H1 (cell line): ENCODE measurements at regions not wholly inside any gene's neighbourhood (a gene's known extent, or its start where the extent isn't known, plus 50 kb on each side); places are given as distances from the start of the nearest gene placed in this dataset.

Experiments used
- CTCF ChIA-PET: fragments of 300-600 bp; sonication (Branson Sonifier 250); formaldehyde crosslinking; loops from one replicate; lab custom pipeline; 2021; ENCODE audit not compliant: partially characterized antibody; lab: Charles Lee
- POLR2A ChIA-PET: fragments of 300-600 bp; sonication (Branson Sonifier 250); formaldehyde crosslinking; loops from one replicate; lab custom pipeline; 2021; ENCODE audit warnings: inconsistent platforms; ENCODE audit not compliant: partially characterized antibody; lab: Charles Lee
- DNase-seq, 2 experiments: peaks; one replicate each; pipeline versions ENCODE4 v3.0.0 to v3.0.0-alpha.2; 2010 to 2022; ENCODE audit warnings: low spot score in 2 of 2, low read depth in 1 of 2, mixed read lengths in 1 of 2
- FAIRE-seq: peaks from 2 replicates; lab custom pipeline; 2011; peaks lifted over from hg19 to GRCh38; lab: Jason Lieb, UNC
- H2AFZ ChIP-seq: 2 replicates; pipeline ENCODE4 v1.8.1; 2012; ENCODE audit warnings: low read length, inconsistent platforms
- H2AK5ac ChIP-seq: 2 replicates; pipeline ENCODE4 v1.6.1; 2013; ENCODE audit warnings: low read depth, low read length
- H2BK120ac ChIP-seq: replicated peaks from 2 replicates; pipeline ENCODE3; 2013; ENCODE audit warnings: low read depth, low read length, inconsistent platforms
- H2BK12ac ChIP-seq: 2 replicates; pipeline ENCODE4 v1.6.1; 2013; ENCODE audit warnings: low read depth, low read length
- H2BK15ac ChIP-seq: 2 replicates; pipeline ENCODE4 v1.6.1; 2013; ENCODE audit warnings: low read length
- H2BK20ac ChIP-seq: 2 replicates; pipeline ENCODE4 v1.6.1; 2013; ENCODE audit warnings: low read length
- H2BK5ac ChIP-seq: 2 replicates; pipeline ENCODE4 v1.6.1; 2013; ENCODE audit warnings: low read depth, low read length
- H3K14ac ChIP-seq: 2 replicates; pipeline ENCODE4 v1.6.1; 2013; ENCODE audit warnings: inconsistent platforms; ENCODE audit not compliant: insufficient read length
- H3K18ac ChIP-seq: 2 replicates; pipeline ENCODE4 v1.6.1; 2013; ENCODE audit warnings: low read length; ENCODE audit errors: extremely low read depth
- H3K23ac ChIP-seq: 2 replicates; pipeline ENCODE4 v1.6.1; 2013; ENCODE audit warnings: inconsistent platforms; ENCODE audit not compliant: insufficient read length
- H3K23me2 ChIP-seq: 2 replicates; pipeline ENCODE4 v1.6.1; 2013; ENCODE audit warnings: low read depth, low read length
- H3K27ac ChIP-seq: 2 replicates; pipeline ENCODE4 v1.6.1; 2011; ENCODE audit warnings: low read depth, low read length, inconsistent platforms
- H3K27me3 ChIP-seq, 4 experiments: replicated peaks in 1 of 4; 1 replicate in 1 of 4; 2 replicates in 3 of 4; pipeline versions ENCODE4 v1.6.1 to v1.8.1; 2011 to 2013; ENCODE audit warnings: low read length in 3 of 4, mild to moderate bottlenecking in 3 of 4, inconsistent platforms in 2 of 4, mixed read lengths in 2 of 4, moderate library complexity in 1 of 4; ENCODE audit not compliant: control insufficient read depth in 3 of 4, insufficient read depth in 3 of 4; ENCODE audit errors: extremely low read depth in 1 of 4
- H3K36me3 ChIP-seq, 4 experiments: 2 replicates each; pipeline versions ENCODE4 v1.6.1 to v1.8.1; 2011 to 2013; ENCODE audit warnings: mild to moderate bottlenecking in 4 of 4, low read length in 3 of 4, moderate library complexity in 2 of 4, control low read depth in 1 of 4, inconsistent platforms in 1 of 4; ENCODE audit not compliant: insufficient read depth in 4 of 4, control insufficient read depth in 2 of 4
- H3K4ac ChIP-seq: replicated peaks from 2 replicates; pipeline ENCODE3; 2013; ENCODE audit warnings: low read length, low read depth, mixed read lengths, inconsistent platforms; ENCODE audit not compliant: insufficient read length
- H3K4me1 ChIP-seq, 4 experiments: replicated peaks in 1 of 4; 1 replicate in 1 of 4; 2 replicates in 3 of 4; pipeline versions ENCODE4 v1.6.1 to v1.8.1; 2011 to 2013; ENCODE audit warnings: low read length in 3 of 4, inconsistent platforms in 2 of 4, mixed read lengths in 1 of 4; ENCODE audit not compliant: insufficient read depth in 4 of 4, control insufficient read depth in 3 of 4
- H3K4me2 ChIP-seq, 2 experiments: 2 replicates each; pipeline versions ENCODE4 v1.6.1 to v1.8.1; 2011 to 2013; ENCODE audit warnings: low read depth in 2 of 2, low read length in 2 of 2, control low read depth in 1 of 2, inconsistent platforms in 1 of 2, mild to moderate bottlenecking in 1 of 2; ENCODE audit not compliant: insufficient read depth in 1 of 2
- H3K4me3 ChIP-seq, 4 experiments: fragments of 200-600, 300-600 bp in 1 of 4; sonication (generic), shearing (Covaris generic), sonication (Bioruptor Twin) in 1 of 4; 2 replicates each; pipeline versions ENCODE4 v1.5.1 to v1.8.1; 2011 to 2016; ENCODE audit warnings: low read length in 4 of 4, low read depth in 3 of 4, control low read depth in 2 of 4, inconsistent platforms in 2 of 4, mild to moderate bottlenecking in 2 of 4, mixed read lengths in 1 of 4, moderate library complexity in 1 of 4; ENCODE audit not compliant: insufficient read depth in 2 of 4; ENCODE audit errors: extremely low read depth in 1 of 4
- H3K56ac ChIP-seq: replicated peaks from 2 replicates; pipeline ENCODE3; 2013; ENCODE audit warnings: low read depth, mild to moderate bottlenecking, mixed read lengths, low read length, inconsistent platforms; ENCODE audit not compliant: insufficient read length
- H3K79me1 ChIP-seq: 2 replicates; pipeline ENCODE4 v1.6.1; 2013; ENCODE audit warnings: low read depth, low read length, control low read depth
- H3K79me2 ChIP-seq, 2 experiments: 2 replicates each; pipeline versions ENCODE4 v1.6.1 to v1.8.1; 2012 to 2013; ENCODE audit warnings: low read length in 2 of 2, mild to moderate bottlenecking in 2 of 2, inconsistent platforms in 1 of 2; ENCODE audit not compliant: insufficient read depth in 2 of 2, control insufficient read depth in 1 of 2
- H3K9ac ChIP-seq, 4 experiments: replicated peaks in 1 of 4; 1 replicate in 1 of 4; 2 replicates in 3 of 4; pipeline versions ENCODE4 v1.6.1 to v1.8.1; 2011 to 2013; ENCODE audit warnings: low read depth in 3 of 4, low read length in 3 of 4, control low read depth in 2 of 4, mild to moderate bottlenecking in 2 of 4, moderate library complexity in 2 of 4, inconsistent platforms in 1 of 4; ENCODE audit errors: extremely low read depth in 1 of 4
- H3K9me3 ChIP-seq, 2 experiments: 2 replicates each; pipeline versions ENCODE4 v1.6.1 to v1.8.1; 2012 to 2013; ENCODE audit warnings: mild to moderate bottlenecking in 2 of 2, moderate library complexity in 2 of 2, control low read depth in 1 of 2, inconsistent platforms in 1 of 2, low read depth in 1 of 2, low read length in 1 of 2, mixed read lengths in 1 of 2; ENCODE audit not compliant: insufficient read depth in 2 of 2
- H4K20me1 ChIP-seq, 2 experiments: replicated peaks in 1 of 2; 2 replicates each; pipeline versions ENCODE3 to v1.8.1; 2011 to 2013; ENCODE audit warnings: inconsistent platforms in 2 of 2, low read length in 2 of 2, mild to moderate bottlenecking in 1 of 2; ENCODE audit not compliant: insufficient read depth in 2 of 2, control insufficient read depth in 1 of 2
- H4K5ac ChIP-seq: 2 replicates; pipeline ENCODE4 v1.6.1; 2013; ENCODE audit warnings: low read length, low read depth, mixed read lengths, inconsistent platforms; ENCODE audit not compliant: insufficient read length
- H4K8ac ChIP-seq: 2 replicates; pipeline ENCODE4 v1.8.0; 2013; ENCODE audit warnings: mild to moderate bottlenecking, moderate library complexity, low read length, inconsistent platforms; ENCODE audit not compliant: insufficient read depth; ENCODE audit errors: extremely low read depth
- H4K91ac ChIP-seq: replicated peaks from 2 replicates; pipeline ENCODE3; 2013; ENCODE audit warnings: low read length, mixed read lengths, inconsistent platforms; ENCODE audit not compliant: insufficient read length
- BCL11A ChIP-seq, 2 experiments: IDR thresholded peaks; one replicate each; pipeline ENCODE4 v1.6.1; 2011; ENCODE audit warnings: low read depth in 2 of 2, low read length in 2 of 2, mild to moderate bottlenecking in 2 of 2
- CTBP2 ChIP-seq: IDR thresholded peaks from 2 replicates; pipeline ENCODE4 v1.7.0; 2011; ENCODE audit warnings: borderline replicate concordance, mild to moderate bottlenecking, moderate library complexity, mixed read lengths, low read length; ENCODE audit not compliant: insufficient read depth, insufficient read length
- EZH2 ChIP-seq: fragments of 200-600 bp; sonication (generic); IDR thresholded peaks from 2 replicates; pipeline ENCODE4 v1.7.1; 2012; ENCODE audit warnings: low read depth, mild to moderate bottlenecking, moderate library complexity, low read length, inconsistent platforms; ENCODE audit not compliant: severe bottlenecking
- HDAC6 ChIP-seq: IDR thresholded peaks from one replicate; pipeline ENCODE4 v1.7.1; 2012; ENCODE audit warnings: low read depth, mild to moderate bottlenecking, inconsistent platforms, low read length, moderate library complexity
- JUN ChIP-seq: IDR thresholded peaks from 2 replicates; pipeline ENCODE4 v1.6.1; 2011; ENCODE audit warnings: low read depth, mild to moderate bottlenecking, improper control_type of control experiment, low read length
- KDM1A ChIP-seq: fragments of 200-600, 300-600 bp; sonication (generic); IDR thresholded peaks from 2 replicates; pipeline ENCODE4 v1.7.1; 2016; ENCODE audit warnings: mild to moderate bottlenecking, low read length, borderline replicate concordance
- RXRA ChIP-seq: IDR thresholded peaks from 2 replicates; pipeline ENCODE4 v1.6.1; 2011; ENCODE audit warnings: low read depth, mild to moderate bottlenecking, low read length, moderate library complexity; ENCODE audit not compliant: insufficient read depth
- SP4 ChIP-seq: IDR thresholded peaks from 2 replicates; pipeline ENCODE4 v1.6.1; 2012; ENCODE audit warnings: low read length, inconsistent platforms
- TBP ChIP-seq: IDR thresholded peaks from 2 replicates; pipeline ENCODE4 v1.6.1; 2011; ENCODE audit warnings: low read depth, low read length, improper control_type of control experiment
- WGBS, 2 experiments: shearing (Covaris generic) in 1 of 2; methylation state at CpG; one replicate each; pipeline versions ENCODE4 v1.1.6 to v1.1.7; 2013 to 2015; ENCODE audit warnings: low lambda C conversion rate in 2 of 2, mixed read lengths in 2 of 2, inconsistent platforms in 1 of 2, low coverage in 1 of 2, missing lambda C conversion rate in 1 of 2; ENCODE audit not compliant: insufficient replicate concordance in 2 of 2, insufficient coverage in 1 of 2, insufficient read length in 1 of 2; ENCODE audit errors: extremely low coverage in 1 of 2, missing lambda C conversion rate in 1 of 2; 5-methylcytosine and 5-hydroxymethylcytosine counted together
- TF ChIP-seq, protein P1 (sequence below): IDR thresholded peaks from 2 replicates; pipeline ENCODE4 v1.6.1; 2012; ENCODE audit warnings: inconsistent platforms
- TF ChIP-seq, protein P2 (sequence below): IDR thresholded peaks from 2 replicates; pipeline ENCODE4 v1.6.1; 2012; ENCODE audit warnings: inconsistent platforms
- TF ChIP-seq, protein P3 (sequence below): IDR thresholded peaks from 2 replicates; pipeline ENCODE4 v1.6.1; 2011; ENCODE audit warnings: low read length, improper control_type of control experiment

DNA sequence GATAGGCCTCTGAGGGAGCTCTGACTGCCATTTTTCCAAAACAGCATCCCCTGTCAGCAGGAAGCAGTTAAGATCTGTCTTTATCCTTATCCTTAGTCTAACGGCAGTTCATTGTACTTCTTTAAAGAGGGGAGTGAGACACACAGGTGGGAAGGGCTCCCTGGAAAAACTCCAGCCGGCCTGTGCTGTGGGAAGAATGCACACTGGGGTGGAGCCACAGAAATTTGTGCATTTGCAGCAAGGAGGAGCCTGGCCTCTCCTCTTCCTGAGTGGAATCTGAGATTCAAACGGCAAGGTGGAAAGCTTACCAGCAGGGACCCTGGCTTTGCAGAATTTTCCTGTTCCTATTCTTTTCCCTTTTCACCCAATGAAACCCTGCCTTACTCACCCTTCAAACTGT is 1209.4 kb downstream of the ROBO2 start:
- peaks cover 11 to 12% of the 10 kb centered on the region in 2 experiments for H3K9me3 ChIP-seq
- H2BK20ac ChIP-seq, result no peak overlapping the region
- H3K14ac ChIP-seq, result no peak overlapping the region
- no peak overlapping the region for H3K4me3 ChIP-seq
- H3K18ac ChIP-seq, result peak overlapping the region; percentile 39; the same call in 1 of the 2 replicates
- no peak overlapping the region for H3K9ac ChIP-seq
- no peak overlapping the region for H3K56ac ChIP-seq
- H4K5ac ChIP-seq, result no peak overlapping the region
- DNase-seq (no peak), FAIRE-seq (no peak)
- no peaks in the 10 kb centered on the region for H3K79me1 ChIP-seq
- no peak overlapping the region for H2BK15ac ChIP-seq
- H2BK120ac ChIP-seq, result no peak overlapping the region
- H3K27me3 ChIP-seq, result no peaks in the 10 kb centered on the region
- no peak for TF ChIP-seq SP4
- TF ChIP-seq TBP, result no peak
- TF ChIP-seq, protein P1, sequence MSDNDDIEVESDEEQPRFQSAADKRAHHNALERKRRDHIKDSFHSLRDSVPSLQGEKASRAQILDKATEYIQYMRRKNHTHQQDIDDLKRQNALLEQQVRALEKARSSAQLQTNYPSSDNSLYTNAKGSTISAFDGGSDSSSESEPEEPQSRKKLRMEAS, result no peak
- TF ChIP-seq HDAC6, result no peak
- TF ChIP-seq, protein P2, sequence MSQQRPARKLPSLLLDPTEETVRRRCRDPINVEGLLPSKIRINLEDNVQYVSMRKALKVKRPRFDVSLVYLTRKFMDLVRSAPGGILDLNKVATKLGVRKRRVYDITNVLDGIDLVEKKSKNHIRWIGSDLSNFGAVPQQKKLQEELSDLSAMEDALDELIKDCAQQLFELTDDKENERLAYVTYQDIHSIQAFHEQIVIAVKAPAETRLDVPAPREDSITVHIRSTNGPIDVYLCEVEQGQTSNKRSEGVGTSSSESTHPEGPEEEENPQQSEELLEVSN, result no peak
- no peak for TF ChIP-seq CTBP2
- TF ChIP-seq JUN, result no peak
- no peak for TF ChIP-seq RXRA
- TF ChIP-seq, protein P3, sequence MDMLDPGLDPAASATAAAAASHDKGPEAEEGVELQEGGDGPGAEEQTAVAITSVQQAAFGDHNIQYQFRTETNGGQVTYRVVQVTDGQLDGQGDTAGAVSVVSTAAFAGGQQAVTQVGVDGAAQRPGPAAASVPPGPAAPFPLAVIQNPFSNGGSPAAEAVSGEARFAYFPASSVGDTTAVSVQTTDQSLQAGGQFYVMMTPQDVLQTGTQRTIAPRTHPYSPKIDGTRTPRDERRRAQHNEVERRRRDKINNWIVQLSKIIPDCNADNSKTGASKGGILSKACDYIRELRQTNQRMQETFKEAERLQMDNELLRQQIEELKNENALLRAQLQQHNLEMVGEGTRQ, result no peak
- TF ChIP-seq BCL11A (IDR thresholded peaks at IDR 0.05; ENCODE audit: low read depth in 2 of 2, low read length in 2 of 2), result no peak
- no peak for TF ChIP-seq KDM1A
- TF ChIP-seq EZH2, result no peak
- H3K23me2 ChIP-seq, result no peaks in the 10 kb centered on the region; the same call in 1 of the 2 replicates
- no peak overlapping the region for H3K27ac ChIP-seq
- H2BK12ac ChIP-seq, result no peak overlapping the region
- H4K20me1 ChIP-seq, result no peaks in the 10 kb centered on the region
- no peaks in the 10 kb centered on the region; a peak in 1 of 8 replicates for H3K36me3 ChIP-seq
- no peaks in the 10 kb centered on the region for H3K4me1 ChIP-seq
- no peak overlapping the region for H4K91ac ChIP-seq
- no peaks in the 10 kb centered on the region for H3K79me2 ChIP-seq
- 68% methylated on average over 3 of the region's 3 CpGs; no CpG with 5 or more reads in 1 of the 2 experiments for WGBS, 2 experiments
- H2AFZ ChIP-seq, result peak overlapping the region; percentile 14; the same call in 1 of the 2 replicates
- H3K4me2 ChIP-seq, result no peak overlapping the region
- no peak overlapping the region for H3K4ac ChIP-seq
- ChIA-PET POLR2A (no interaction called here), CTCF (interaction anchor here (1.4 kb wide), 1 partner anchor 35 kb away, joined by 4 read pairs; no protein-coding TSS in a partner anchor)
- H2BK5ac ChIP-seq, result no peak overlapping the region
- no peak overlapping the region for H3K23ac ChIP-seq
- H4K8ac ChIP-seq, result no peak overlapping the region
- no peak overlapping the region for H2AK5ac ChIP-seq
